ENCODE measurements at regions not wholly inside any gene's neighbourhood (a gene's known extent, or its start where the extent isn't known, plus 50 kb on each side); places are given as distances from the start of the nearest gene placed in this dataset.

- no peak for DNase-seq (ENCODE audit: low read depth, low spot score)
- Histone ChIP-seq H3K27ac (ENCODE audit: low read length) (no peak overlapping the region), H3K36me3 (ENCODE audit: control insufficient read depth, insufficient read depth, low read length) (no peaks in the 10 kb centered on the region), H3K9me3 (ENCODE audit: control insufficient read depth, insufficient read depth, low read length) (no peaks in the 10 kb centered on the region), H3K4me3 (ENCODE audit: low read length) (no peak overlapping the region), H3K27me3 (ENCODE audit: control insufficient read depth, insufficient read depth, low read length) (no peaks in the 10 kb centered on the region), H3K4me1 (ENCODE audit: control insufficient read depth, insufficient read depth, low read length) (no peaks in the 10 kb centered on the region)
- WGBS (ENCODE audit: insufficient coverage, insufficient read length), result no CpG with 5 or more reads among the region's 6 CpGs
Measured at GRCh38 chr5:96584712-96585111, 77.5 kb upstream of the CAST start.

- no peaks in the 10 kb centered on the region for H3K36me3 ChIP-seq (ENCODE audit: control insufficient read depth, insufficient read depth, low read length)
- H3K27me3 ChIP-seq (ENCODE audit: control insufficient read depth, insufficient read depth, low read length), result no peaks in the 10 kb centered on the region
- H3K9me3 ChIP-seq (ENCODE audit: control insufficient read depth, insufficient read depth, low read length), result no peaks in the 10 kb centered on the region
- no peak overlapping the region for H3K27ac ChIP-seq (ENCODE audit: low read length)
- WGBS (ENCODE audit: insufficient coverage, insufficient read length), result no CpG with 5 or more reads among the region's 1 CpG
- DNase-seq (ENCODE audit: low read depth, low spot score), result no peak
- H3K4me3 ChIP-seq (ENCODE audit: low read length), result no peak overlapping the region
- H3K4me1 ChIP-seq (ENCODE audit: control insufficient read depth, insufficient read depth, low read length), result no peaks in the 10 kb centered on the region
Measured at GRCh38 chr5:96588539-96588938, 73.6 kb upstream of the CAST start.

DNA sequence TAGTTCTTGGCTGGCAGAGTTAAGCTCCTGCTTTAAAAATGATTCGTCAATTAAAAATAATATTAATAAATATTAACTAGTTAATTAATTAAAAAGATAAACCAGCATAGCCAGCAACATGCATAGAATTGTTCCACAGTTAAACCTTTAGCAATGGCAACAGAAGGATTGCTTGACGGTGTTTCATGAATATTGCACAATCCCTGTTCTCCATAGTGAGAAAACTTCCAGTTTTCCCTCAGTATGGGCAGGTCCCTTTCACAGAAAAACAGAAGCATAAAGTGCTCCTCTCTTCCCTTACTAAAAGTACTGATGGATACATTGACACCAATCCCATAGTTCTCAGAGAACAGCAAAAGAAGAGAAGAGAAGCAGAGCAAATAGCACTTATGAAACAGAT is 71.4 kb upstream of the CAST start:
- Histone ChIP-seq H3K27ac (ENCODE audit: low read length) (no peak overlapping the region), H3K9me3 (ENCODE audit: control insufficient read depth, insufficient read depth, low read length) (no peaks in the 10 kb centered on the region), H3K4me1 (ENCODE audit: control insufficient read depth, insufficient read depth, low read length) (no peaks in the 10 kb centered on the region), H3K36me3 (ENCODE audit: control insufficient read depth, insufficient read depth, low read length) (no peaks in the 10 kb centered on the region), H3K4me3 (ENCODE audit: low read length) (no peak overlapping the region), H3K27me3 (ENCODE audit: control insufficient read depth, insufficient read depth, low read length) (no peaks in the 10 kb centered on the region)
- no CpG with 5 or more reads among the region's 2 CpGs for WGBS (ENCODE audit: insufficient coverage, insufficient read length)
- DNase-seq (ENCODE audit: low read depth, low spot score), result no peak

DNA sequence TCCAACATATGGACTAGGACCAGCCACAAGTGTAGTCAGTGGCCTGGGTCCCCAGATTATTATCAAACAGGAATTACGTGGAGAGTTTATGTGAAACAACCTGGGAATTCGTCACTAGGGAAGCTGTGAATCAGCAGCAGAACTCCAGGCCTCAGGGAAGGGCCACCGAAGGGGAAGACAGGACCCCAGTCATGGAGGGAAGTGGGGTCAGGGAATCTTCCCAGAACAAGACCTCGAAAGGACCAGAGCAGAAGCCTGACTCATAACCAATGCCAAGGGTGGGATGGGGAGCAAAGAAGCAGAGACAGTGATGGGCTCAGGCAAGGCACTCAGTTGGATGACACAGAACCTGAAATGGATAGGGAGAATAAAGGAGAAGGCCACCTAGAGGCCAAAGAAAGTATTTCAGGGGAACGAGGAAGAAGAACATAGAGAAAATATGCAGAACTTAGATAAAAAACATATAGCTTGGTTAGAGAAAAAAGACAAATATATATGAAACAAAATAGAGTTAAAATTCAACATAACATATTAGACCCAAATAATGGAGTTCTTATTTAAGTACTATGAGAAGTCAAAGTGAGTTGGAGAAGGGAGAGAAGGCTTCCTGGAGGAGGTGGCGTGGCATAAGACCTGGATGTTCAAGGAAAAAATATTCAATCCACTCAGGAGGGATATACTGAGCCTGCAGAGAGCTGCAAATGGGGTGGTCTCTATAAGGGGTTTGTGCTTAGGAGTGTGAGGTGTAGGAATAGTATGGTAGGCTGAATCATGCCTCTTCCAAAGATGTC is 66.7 kb upstream of the CAST start:
- no CpG with 5 or more reads among the region's 6 CpGs for WGBS (ENCODE audit: insufficient coverage, insufficient read length)
- Histone ChIP-seq H3K4me3 (ENCODE audit: low read length) (no peak overlapping the region), H3K36me3 (ENCODE audit: control insufficient read depth, insufficient read depth, low read length) (no peaks in the 10 kb centered on the region), H3K4me1 (ENCODE audit: control insufficient read depth, insufficient read depth, low read length) (no peaks in the 10 kb centered on the region), H3K27ac (ENCODE audit: low read length) (no peak overlapping the region), H3K9me3 (ENCODE audit: control insufficient read depth, insufficient read depth, low read length) (no peaks in the 10 kb centered on the region), H3K27me3 (ENCODE audit: control insufficient read depth, insufficient read depth, low read length) (no peaks in the 10 kb centered on the region)
- DNase-seq (ENCODE audit: low read depth, low spot score), result no peak

DNA sequence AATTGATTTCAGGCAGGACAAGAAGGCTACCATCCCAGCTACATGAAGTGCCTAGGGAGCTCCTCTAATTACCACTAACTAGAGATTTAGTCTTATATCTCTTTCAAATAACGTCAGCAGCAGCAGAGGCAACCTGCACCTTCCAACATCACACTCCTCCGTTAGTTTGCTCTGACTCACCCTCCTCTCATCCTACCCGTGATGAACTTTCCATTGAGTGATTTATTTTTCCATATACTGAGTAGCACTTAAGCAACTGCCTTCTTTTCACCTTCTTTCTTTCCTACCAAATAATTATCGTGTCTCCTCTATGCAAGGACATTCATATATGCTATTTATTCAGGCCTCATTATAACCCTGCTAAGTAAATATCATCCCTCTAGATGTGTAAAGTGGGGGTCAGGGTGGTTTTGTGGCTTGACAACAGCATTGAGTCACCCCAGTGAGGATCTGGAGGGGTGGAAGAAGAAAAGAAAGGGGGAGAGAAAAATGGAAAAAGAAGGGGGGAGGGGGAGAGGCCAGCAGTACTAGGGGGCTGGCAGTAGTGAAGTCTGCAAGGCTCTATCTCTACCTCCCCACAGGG is 64.6 kb upstream of the CAST start:
- no peak for DNase-seq (ENCODE audit: low read depth, low spot score)
- Histone ChIP-seq H3K27ac (ENCODE audit: low read length) (no peak overlapping the region), H3K36me3 (ENCODE audit: control insufficient read depth, insufficient read depth, low read length) (no peaks in the 10 kb centered on the region), H3K4me3 (ENCODE audit: low read length) (no peak overlapping the region), H3K27me3 (ENCODE audit: control insufficient read depth, insufficient read depth, low read length) (no peaks in the 10 kb centered on the region), H3K9me3 (ENCODE audit: control insufficient read depth, insufficient read depth, low read length) (no peaks in the 10 kb centered on the region), H3K4me1 (ENCODE audit: control insufficient read depth, insufficient read depth, low read length) (no peaks in the 10 kb centered on the region)
- WGBS (ENCODE audit: insufficient coverage, insufficient read length), result no CpG with 5 or more reads among the region's 4 CpGs

- H3K9me3 ChIP-seq (ENCODE audit: control insufficient read depth, insufficient read depth, low read length), result no peaks in the 10 kb centered on the region
- H3K36me3 ChIP-seq (ENCODE audit: control insufficient read depth, insufficient read depth, low read length), result no peaks in the 10 kb centered on the region
- H3K4me1 ChIP-seq (ENCODE audit: control insufficient read depth, insufficient read depth, low read length), result no peaks in the 10 kb centered on the region
- no peak overlapping the region for H3K27ac ChIP-seq (ENCODE audit: low read length)
- H3K27me3 ChIP-seq (ENCODE audit: control insufficient read depth, insufficient read depth, low read length), result no peaks in the 10 kb centered on the region
- H3K4me3 ChIP-seq (ENCODE audit: low read length), result no peak overlapping the region
- no peak for DNase-seq (ENCODE audit: low read depth, low spot score)
- no CpG with 5 or more reads among the region's 5 CpGs for WGBS (ENCODE audit: insufficient coverage, insufficient read length)
Measured at GRCh38 chr5:96601200-96601599, 61.0 kb upstream of the CAST start.

DNA sequence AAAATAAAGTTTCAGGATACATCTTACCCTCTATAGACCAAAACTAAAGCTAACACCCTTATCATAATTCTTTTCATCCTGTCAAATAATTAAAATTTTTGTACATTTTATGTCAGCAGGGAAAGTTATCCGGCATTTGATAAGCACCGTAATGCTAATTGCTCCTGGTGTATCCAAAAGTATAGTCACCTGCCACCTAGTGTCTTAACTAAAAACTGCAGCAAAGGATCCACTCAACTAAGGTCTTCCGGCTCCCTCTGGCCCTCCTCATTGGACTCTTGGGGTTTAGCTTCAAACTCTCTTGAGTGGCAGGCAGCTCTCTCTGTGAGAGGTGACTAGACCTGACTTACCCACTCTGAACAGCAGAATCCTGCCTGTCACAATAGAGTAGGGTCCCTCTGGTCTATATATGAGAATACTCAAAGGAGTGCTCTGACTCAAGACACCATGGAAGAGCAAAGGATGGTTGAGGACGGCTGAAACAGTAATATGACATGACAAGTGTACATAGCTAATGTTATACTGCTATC is 60.4 kb upstream of the CAST start:
- H3K4me3 ChIP-seq (ENCODE audit: low read length), result no peak overlapping the region
- WGBS (ENCODE audit: insufficient coverage, insufficient read length), result no CpG with 5 or more reads among the region's 4 CpGs

GRCh38 chr5:96602776-96603175 is 59.4 kb upstream of the CAST start:
- no CpG with 5 or more reads among the region's 4 CpGs for WGBS (ENCODE audit: insufficient coverage, insufficient read length)
- no peaks in the 10 kb centered on the region for H3K27me3 ChIP-seq (ENCODE audit: control insufficient read depth, insufficient read depth, low read length)
- H3K4me1 ChIP-seq (ENCODE audit: control insufficient read depth, insufficient read depth, low read length), result no peaks in the 10 kb centered on the region
- no peak overlapping the region for H3K4me3 ChIP-seq (ENCODE audit: low read length)
- no peak for DNase-seq (ENCODE audit: low read depth, low spot score)
- no peaks in the 10 kb centered on the region for H3K9me3 ChIP-seq (ENCODE audit: control insufficient read depth, insufficient read depth, low read length)
- H3K27ac ChIP-seq (ENCODE audit: low read length), result no peak overlapping the region
- H3K36me3 ChIP-seq (ENCODE audit: control insufficient read depth, insufficient read depth, low read length), result no peaks in the 10 kb centered on the region

More for the DNA sequence above, 60.4 kb upstream of the CAST start:
- Histone ChIP-seq H3K4me1 (ENCODE audit: control insufficient read depth, insufficient read depth, low read length) (no peaks in the 10 kb centered on the region), H3K27ac (ENCODE audit: low read length) (no peak overlapping the region), H3K36me3 (ENCODE audit: control insufficient read depth, insufficient read depth, low read length) (no peaks in the 10 kb centered on the region), H3K9me3 (ENCODE audit: control insufficient read depth, insufficient read depth, low read length) (no peaks in the 10 kb centered on the region), H3K27me3 (ENCODE audit: control insufficient read depth, insufficient read depth, low read length) (no peaks in the 10 kb centered on the region)
- no peak for DNase-seq (ENCODE audit: low read depth, low spot score)

DNA sequence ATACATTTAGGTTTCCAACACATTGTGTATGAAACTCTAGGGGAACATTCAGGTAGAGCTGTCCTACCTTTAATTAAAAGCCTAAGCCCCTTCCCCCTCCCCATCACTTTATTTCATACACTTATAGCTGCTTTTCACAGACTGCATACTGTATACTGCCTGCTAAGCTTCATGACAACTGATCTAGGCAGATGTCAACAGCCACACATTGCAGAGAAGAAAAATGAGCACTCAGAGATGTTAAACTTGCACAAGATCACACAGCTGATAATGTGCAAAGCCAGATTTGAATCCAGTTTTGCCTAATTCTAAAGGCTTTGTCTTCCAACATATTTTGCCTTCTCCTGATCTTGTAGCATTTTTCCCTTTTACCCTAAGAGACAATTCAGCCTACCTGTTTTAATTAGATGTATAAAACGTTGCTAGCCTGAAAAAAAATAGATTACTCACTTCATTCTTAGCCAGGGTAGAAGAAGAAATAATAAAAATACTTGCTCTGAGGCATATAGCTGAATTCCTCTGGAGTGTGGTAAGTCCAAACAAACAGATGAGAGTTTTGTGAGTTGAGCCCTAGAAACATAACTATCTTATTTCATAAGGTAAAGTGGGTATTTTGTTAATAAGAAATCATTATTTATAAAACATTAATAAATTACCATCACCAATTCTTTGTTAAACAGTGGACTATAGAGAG is 56.9 kb upstream of the CAST start:
- DNase-seq (ENCODE audit: low read depth, low spot score), result no peak
- Histone ChIP-seq H3K27me3 (ENCODE audit: control insufficient read depth, insufficient read depth, low read length) (no peaks in the 10 kb centered on the region), H3K27ac (ENCODE audit: low read length) (no peak overlapping the region), H3K9me3 (ENCODE audit: control insufficient read depth, insufficient read depth, low read length) (no peaks in the 10 kb centered on the region), H3K4me1 (ENCODE audit: control insufficient read depth, insufficient read depth, low read length) (no peaks in the 10 kb centered on the region), H3K36me3 (ENCODE audit: control insufficient read depth, insufficient read depth, low read length) (no peaks in the 10 kb centered on the region), H3K4me3 (ENCODE audit: low read length) (no peak overlapping the region)
- WGBS (ENCODE audit: insufficient coverage, insufficient read length), result no CpG with 5 or more reads among the region's 1 CpG

DNA sequence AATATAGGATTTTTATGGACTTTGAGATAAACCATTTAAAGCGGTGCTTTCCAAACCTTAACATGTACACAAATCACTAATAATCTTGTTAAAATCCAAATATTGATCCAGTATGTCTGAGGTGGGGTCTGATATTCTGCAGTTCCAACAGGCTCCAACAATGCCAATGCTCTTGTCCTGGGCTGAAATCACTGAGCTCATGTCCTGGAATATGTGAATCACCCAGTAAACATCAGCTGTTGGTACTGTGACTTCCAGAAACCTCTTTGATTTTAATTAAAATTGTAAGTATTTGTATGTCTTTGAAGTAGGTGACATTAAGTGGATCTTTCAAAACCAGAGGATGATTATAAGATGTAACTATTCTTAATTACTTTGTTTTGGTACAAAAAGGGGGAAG is 52.8 kb upstream of the CAST start:
- no peak for DNase-seq (ENCODE audit: low read depth, low spot score)
- no peak overlapping the region for H3K4me3 ChIP-seq (ENCODE audit: low read length)
- H3K36me3 ChIP-seq (ENCODE audit: control insufficient read depth, insufficient read depth, low read length), result no peaks in the 10 kb centered on the region
- H3K27ac ChIP-seq (ENCODE audit: low read length), result no peak overlapping the region
- no peaks in the 10 kb centered on the region for H3K27me3 ChIP-seq (ENCODE audit: control insufficient read depth, insufficient read depth, low read length)
- no peaks in the 10 kb centered on the region for H3K4me1 ChIP-seq (ENCODE audit: control insufficient read depth, insufficient read depth, low read length)
- WGBS (ENCODE audit: insufficient coverage, insufficient read length), result no CpG with 5 or more reads among the region's 1 CpG
- no peaks in the 10 kb centered on the region for H3K9me3 ChIP-seq (ENCODE audit: control insufficient read depth, insufficient read depth, low read length)
